Activated CD4-positive, alpha-beta T cell treated with anti-CD3 and anti-CD28 coated beads, Interleukin-2, amount 50 U/mL, for 4 hours (primary cell): ENCODE measurements at regions not wholly inside any gene's neighbourhood (a gene's known extent, or its start where the extent isn't known, plus 50 kb on each side); places are given as distances from the start of the nearest gene placed in this dataset.
"Not testable (repeated sequence)": the region's sequence is repeated elsewhere in the genome, so short reads cannot be mapped to it uniquely, and the experiment has no call there.

Source experiments
- DNase-seq, 2 experiments: peaks; one replicate each; pipeline ENCODE4 v3.0.0-alpha.2; 2020

- no peak for DNase-seq
These were observed 804.3 kb downstream of the KCNJ3 start for GRCh38 chr2:155502766-155503165.

GRCh38 chr2:155498106-155498505 lies 799.6 kb downstream of the KCNJ3 start:
- DNase-seq = no peak

- no peak for DNase-seq
These were observed 796.2 kb downstream of the KCNJ3 start for GRCh38 chr2:155494744-155495143.

- no peak for DNase-seq
These were observed 786.8 kb downstream of the KCNJ3 start for GRCh38 chr2:155485141-155485842.

- DNase-seq = no peak
These were observed 782.6 kb downstream of the KCNJ3 start for GRCh38 chr2:155481141-155481540.

- not testable (repeated sequence) for DNase-seq
These were observed 773.5 kb downstream of the KCNJ3 start for GRCh38 chr2:155472018-155472417.

GRCh38 chr2:155456222-155456621 lies 757.7 kb downstream of the KCNJ3 start:
- no peak for DNase-seq

- DNase-seq = no peak
These were observed 744.4 kb downstream of the KCNJ3 start for GRCh38 chr2:155442755-155443372.

GRCh38 chr2:155442088-155442487 lies 743.6 kb downstream of the KCNJ3 start:
- DNase-seq = no peak

GRCh38 chr2:155431004-155431507 lies 732.6 kb downstream of the KCNJ3 start:
- DNase-seq = no peak

- no peak for DNase-seq
These were observed 729.0 kb downstream of the KCNJ3 start for GRCh38 chr2:155427470-155427869.

- no peak for DNase-seq
These were observed 726.0 kb downstream of the KCNJ3 start for GRCh38 chr2:155424518-155424917.

GRCh38 chr2:155418753-155419152 lies 720.3 kb downstream of the KCNJ3 start:
- no peak for DNase-seq

- DNase-seq = no peak
These were observed 714.1 kb downstream of the KCNJ3 start for GRCh38 chr2:155412598-155412997.

GRCh38 chr2:155404433-155405002 lies 706.0 kb downstream of the KCNJ3 start:
- DNase-seq = no peak

- no peak for DNase-seq
These were observed 694.9 kb downstream of the KCNJ3 start for GRCh38 chr2:155393406-155393805.

- no peak for DNase-seq
These were observed 693.2 kb downstream of the KCNJ3 start for GRCh38 chr2:155391613-155392130.

GRCh38 chr2:155389224-155389623 lies 690.7 kb downstream of the KCNJ3 start:
- DNase-seq = no peak

GRCh38 chr2:155384555-155385123 lies 686.1 kb downstream of the KCNJ3 start:
- no peak for DNase-seq

- DNase-seq = no peak
These were observed 684.3 kb downstream of the KCNJ3 start for GRCh38 chr2:155382776-155383175.

GRCh38 chr2:155381436-155381835 lies 682.9 kb downstream of the KCNJ3 start:
- DNase-seq = no peak

GRCh38 chr2:155379494-155379893 lies 681.0 kb downstream of the KCNJ3 start:
- no peak for DNase-seq

- no peak for DNase-seq
These were observed 679.5 kb downstream of the KCNJ3 start for GRCh38 chr2:155377931-155378444.
